Midbrain (tissue), 1 donor: ENCODE measurements at regions not wholly inside any gene's neighbourhood (a gene's known extent, or its start where the extent isn't known, plus 50 kb on each side); places are given as distances from the start of the nearest gene placed in this dataset.
"Not testable (repeated sequence)": the region's sequence is repeated elsewhere in the genome, so short reads cannot be mapped to it uniquely, and the experiment has no call there.

Experiments used
- DNase-seq: peaks from one replicate; lab custom pipeline; 2025; lab: John Stamatoyannopoulos, UW

DNA sequence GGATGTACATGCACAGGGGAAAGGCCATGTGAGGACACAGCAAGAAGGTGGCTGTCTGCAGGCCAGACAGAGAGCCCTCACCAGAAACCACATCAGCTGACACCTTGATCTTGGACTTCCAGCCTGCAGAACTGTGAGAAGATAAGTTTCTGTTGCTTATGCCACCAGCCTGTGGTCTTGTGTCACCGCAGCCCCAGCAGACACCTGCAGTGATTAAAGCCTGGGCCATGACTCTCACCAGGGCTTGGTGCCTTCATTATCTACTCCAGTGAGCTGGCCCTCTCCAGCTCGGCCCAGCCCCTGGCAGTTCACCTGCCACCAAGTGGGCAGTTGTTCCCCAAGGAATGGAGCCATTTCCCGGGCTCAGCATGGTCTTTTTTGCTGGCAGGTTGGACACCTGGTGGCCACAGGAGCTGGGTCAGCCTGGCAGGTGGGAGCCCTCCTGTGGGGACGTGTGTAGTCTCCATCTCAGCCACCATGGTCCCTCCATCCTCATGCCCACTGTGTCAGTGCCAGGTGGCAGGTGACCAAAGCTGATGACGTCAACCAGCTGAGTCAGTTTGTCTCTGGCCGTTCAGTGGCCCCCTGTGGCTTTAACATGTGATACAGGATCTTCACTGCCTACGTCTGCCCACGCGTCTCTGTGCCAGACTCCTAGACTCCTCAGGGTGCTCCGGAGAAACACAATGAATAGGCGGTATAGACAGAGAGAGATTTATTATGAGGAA, 99.9 kb upstream of the PPP1R26 start:
- DNase-seq = no peak

DNA sequence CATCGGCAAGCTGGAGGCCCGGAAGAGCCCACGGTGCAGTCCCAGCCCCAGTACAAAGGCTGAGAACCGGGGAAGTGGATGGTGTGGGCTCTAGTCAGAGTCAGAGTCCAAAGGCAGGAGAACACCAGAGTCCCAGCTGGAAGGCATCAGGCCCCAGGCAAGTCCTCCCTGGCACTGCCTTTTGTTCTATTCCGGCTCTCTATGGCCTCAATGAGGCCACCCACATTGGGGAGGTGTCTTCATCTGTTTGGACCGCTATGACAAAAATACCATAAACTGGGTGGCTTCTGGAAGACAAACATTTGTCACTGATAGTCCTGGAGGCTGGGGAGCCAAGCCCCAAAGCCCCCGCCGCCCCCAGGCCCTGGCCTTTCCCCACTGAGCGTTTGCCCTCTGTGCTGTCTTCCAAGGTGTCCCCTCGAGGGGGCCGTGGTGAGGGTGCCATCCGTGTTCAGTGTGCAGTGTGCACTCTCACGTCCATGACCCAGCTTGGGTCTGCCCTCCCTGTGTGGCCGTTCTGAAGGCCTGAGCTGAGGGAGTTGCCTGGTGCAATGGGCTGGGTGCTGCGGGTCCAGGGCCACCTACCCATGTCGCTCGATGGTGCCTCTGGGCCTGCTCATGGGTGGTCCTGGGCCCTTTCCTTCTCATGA, 99.1 kb upstream of the PPP1R26 start:
- no peak for DNase-seq

DNA sequence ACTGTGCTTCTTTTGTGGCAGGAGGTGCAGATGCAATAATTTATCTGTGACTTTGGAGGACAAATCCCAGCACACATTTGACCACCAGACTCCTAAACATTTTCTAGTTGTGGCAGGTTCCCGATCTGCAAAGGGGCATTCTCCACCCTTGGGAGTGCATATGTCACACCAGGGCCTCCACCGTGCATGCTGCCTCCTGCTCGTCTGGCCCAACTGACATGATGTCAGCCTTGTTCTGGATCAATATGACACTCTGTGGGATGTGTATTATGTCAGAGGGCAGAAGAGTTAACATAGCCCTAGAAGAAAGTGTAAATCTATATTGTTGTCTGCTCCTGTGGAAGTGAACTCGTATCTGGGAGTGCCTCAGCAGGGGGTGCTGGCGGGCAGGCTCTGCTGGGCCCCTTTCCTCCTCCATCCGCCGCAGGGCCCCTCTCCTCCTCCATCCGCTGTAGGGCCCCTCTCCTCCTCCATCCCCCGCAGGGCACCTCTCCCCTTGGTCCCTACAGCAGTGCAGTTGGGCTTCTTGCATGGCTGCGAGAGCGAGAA, 97.7 kb upstream of the PPP1R26 start:
- no peak for DNase-seq

DNA sequence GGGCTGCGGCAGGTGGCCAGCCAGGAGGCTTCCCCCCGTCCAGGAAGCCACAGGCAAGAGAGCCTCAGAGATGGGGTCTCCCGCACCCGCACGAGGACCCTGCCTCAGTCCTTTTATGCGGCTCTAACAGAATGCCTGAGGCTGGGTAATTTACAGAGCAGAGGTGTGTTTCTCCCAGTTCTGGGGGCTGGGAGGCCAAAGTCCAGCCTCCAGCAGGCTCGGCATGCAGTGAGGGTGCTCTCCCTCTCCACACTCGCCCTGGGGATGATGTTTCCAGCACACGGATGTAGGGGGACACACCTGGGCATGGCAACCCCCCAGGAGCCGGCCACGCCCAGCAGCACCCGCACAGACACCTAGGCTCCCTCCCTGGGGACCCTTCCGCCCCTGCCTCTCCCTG, 95.4 kb upstream of the PPP1R26 start:
- DNase-seq = no peak

DNA sequence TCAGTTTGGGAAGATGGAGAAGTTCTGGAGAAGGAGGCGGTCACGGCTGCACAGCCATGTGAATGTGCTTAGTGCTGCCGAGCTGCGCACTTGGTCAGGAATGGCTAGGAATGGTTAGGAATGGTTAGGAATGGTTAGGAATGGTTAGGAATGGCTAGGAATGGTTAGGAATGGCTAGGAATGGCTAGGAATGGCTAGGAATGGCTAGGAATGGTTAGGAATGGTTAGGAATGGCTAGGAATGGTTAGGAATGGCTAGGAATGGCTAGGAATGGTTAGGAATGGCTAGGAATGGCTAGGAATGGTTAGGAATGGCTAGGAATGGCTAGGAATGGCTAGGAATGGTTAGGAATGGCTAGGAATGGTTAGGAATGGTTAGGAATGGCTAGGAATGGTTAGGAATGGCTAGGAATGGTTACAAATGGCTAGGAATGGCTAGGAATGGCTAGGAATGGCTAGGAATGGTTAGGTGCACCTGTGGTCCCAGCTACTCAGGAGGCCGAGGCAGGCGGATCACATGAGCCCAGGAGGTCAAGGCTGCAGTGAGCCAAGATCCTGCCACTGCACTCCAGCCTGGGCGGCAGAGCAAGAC, 94.7 kb upstream of the PPP1R26 start:
- not testable (repeated sequence) for DNase-seq

DNA sequence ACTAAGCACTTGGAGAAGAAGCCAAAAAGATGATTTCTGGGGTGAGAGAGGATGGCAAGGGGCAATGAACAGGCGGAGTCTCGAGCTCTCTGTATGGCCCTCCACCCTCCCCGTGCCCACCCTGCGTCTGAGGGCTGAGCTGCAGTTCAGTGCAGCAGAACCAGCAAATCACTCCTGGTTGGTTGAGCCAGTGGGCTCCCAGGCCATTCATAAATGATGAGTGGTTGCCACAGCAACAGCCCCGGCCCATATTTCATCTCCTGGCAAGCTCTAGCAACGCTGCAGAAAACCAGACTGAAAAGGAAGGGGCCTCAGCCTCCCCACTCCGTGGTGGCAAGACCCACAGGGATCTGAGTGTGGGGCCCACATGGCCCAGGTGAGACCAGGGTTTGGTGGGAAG, 93.8 kb upstream of the PPP1R26 start:
- DNase-seq = no peak

DNA sequence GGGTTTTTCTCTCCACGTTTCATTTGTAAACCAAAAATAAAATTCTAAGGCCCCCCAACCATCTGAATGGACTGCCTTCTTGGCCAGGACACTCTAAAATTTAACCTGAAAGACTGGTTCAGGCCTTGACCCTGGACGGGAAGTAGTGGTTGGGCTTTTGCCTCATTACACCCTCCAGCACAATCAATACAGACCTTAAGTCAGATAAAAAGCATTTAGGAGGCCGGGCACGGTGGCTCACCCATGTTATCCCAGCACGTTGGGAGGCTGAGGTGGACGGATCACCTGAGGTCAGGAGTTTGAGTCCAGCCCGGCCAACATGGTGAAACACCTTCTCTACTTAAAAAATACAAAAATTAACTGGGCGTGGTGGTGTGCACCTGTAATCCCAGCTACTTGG, 91.6 kb upstream of the PPP1R26 start:
- DNase-seq = no peak

DNA sequence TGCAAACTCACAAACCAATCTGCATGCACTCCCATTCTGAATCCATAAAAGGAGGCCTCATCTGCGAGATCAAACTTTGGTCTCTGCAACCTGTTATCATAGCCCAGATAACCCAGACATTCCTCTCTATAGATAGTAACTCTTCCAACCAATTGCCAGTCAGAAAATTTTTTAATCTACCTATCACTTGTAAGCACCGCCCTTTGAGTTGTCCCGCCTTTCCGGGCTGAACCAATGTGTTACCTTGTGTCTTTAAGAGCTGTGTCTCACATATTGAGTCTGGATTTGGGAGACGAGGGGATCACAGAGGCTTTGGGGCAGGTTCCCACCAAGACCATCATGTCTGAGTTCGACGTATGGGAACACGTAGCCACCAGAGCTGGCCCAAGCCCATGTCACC, 91.1 kb upstream of the PPP1R26 start:
- no peak for DNase-seq

DNA sequence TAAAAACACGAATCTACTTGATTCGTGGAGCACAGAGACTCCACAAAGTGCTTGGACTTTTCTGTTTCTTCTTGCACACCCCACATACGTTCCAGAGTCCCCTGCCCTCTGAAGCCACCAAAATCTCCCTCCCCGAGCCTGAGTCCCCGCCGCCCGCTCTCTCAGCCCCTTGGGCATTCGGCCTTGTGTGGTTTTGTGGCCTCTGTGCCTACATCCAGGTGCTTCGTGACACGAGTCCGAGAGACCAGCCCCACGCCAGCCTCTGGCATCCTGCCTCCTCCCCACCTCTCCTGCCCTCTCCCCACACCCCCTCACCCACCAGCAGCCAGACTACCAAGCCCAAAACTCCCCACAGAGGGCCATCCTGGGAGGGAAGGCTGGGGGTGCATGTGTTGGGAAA, 87.8 kb upstream of the PPP1R26 start:
- DNase-seq = no peak

DNA sequence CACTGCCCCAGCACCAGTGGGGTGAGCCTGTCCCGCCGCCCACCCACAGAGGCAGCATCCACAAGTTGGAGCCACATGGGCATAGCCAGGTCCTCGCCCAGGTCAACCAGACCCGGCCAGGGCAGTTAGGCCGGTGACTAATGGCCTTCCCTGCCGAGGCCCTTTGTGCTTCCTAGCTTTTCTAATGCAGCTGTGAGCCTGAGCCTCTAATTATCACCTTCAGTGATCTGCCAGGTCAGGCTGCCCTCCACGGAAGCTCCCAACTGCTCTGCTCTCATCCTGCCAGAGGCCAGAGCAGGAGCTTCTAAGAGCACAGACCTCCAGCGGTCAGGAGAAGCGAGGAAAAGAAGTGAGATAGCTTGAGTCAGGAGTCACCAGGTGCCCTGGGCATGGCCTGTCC, 87.1 kb upstream of the PPP1R26 start:
- DNase-seq = no peak

DNA sequence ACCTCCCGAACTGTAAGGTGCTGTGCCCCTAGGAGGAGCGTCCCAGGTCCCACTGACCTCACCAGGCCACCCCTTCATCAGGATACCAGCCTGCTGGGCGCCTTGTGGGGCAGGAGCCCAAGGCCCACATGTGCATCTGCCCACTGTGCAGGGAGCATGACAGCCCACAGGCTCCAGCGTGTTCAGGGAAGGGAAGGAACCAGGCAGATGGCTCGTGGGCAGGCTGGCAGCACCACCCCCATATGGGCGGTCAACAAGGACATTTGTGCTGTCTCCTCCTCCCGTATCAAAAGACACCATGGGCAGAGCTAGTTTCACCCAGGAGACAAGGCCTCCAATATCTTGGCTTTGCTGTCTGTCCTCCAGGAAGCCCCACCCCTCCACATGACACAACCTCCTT, 85.5 kb upstream of the PPP1R26 start:
- DNase-seq = no peak

DNA sequence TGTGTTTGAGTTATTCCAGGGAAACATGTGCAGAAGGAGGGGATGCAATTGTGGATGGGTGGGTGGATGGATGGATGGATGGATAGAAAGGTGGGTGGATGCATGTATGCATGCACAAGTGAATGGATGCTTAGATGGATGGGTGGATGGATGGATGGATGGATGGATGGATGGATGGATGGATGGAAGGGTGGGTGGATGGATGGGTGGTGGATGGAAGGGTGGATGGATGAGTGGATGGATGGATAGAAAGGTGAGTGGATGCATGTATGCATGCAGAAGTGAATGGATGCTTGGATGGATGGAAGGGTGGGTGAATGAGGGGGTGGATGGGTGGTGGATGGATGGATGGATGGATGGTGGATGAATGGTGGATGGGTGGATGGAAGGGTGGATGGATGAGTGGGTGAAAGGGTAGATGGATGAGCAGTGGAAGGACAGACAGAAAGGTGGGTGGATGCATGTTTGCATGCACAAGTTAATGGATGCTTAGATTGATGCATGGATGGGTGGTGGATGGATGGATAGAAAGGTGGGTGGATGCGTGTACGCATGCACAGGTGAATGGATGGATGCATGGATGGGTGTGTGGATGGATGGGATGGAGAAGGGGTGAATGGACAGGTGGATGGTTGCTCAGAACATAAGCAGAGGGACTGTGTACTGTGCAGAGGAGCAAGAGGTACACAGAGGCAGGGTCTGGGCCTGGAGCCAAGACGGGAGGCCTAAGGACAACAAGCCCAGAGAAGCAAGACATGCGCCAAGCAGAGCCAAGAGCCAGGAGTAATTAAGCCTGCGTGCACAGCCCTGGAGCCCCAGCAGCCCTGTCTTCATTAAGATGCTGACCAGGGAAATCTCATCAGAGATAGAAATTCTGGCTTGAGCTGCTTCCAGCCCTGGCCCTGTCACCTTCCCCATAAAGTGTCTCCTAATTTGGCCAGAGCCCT, 84.6 kb upstream of the PPP1R26 start:
- no peak for DNase-seq

DNA sequence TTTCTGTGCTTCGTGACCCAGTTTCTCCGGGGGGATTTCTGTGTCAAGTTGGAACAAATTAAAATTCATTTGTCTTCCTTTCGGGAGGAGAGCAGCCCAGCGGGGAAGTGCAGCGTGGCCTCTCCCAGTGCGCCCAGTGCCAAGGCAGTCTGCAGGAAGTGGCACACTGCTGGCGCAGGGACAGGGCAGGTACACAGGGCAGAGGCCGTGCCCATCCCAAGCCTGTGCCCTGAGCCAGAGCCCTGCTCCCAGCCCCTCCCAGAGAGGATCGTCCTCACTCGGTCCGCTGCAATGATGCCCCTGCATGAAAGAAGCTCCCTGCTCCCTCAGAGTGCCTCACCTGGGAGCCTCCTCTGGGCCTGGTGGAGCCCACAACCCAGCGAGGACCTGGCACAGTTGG, 82.4 kb upstream of the PPP1R26 start:
- no peak for DNase-seq

DNA sequence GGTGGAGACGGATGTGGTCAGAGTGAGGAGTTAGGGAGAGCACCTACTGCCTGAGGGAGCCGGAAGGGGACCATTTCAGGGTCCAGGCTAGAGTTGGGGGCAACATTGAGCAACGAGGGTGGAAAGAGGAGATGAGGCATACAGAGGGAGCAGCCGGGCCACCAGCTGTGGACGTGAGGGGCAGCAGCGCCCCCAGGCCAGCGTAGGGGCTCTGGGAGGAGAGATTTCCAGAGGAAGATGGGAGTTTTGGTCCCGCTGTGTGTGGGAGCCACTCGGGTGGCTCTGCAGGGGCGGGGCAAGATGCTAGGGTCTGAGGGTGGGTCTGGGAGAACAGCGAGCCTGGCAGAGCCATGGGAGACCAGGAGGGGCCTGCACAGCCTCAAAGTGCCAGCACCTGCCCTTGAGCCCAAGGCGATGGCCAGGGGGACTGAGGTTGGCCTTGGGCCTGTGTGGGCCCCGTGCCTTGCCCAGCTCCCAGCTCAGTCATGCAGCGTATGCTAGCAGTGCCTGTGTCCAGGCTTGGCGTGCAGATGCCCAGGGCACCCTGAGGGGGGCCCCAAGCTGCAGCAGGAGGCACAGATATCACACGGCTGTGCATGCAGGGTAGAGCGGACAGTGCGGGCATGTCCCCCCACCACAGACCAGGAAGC, 80.5 kb upstream of the PPP1R26 start:
- DNase-seq = no peak

DNA sequence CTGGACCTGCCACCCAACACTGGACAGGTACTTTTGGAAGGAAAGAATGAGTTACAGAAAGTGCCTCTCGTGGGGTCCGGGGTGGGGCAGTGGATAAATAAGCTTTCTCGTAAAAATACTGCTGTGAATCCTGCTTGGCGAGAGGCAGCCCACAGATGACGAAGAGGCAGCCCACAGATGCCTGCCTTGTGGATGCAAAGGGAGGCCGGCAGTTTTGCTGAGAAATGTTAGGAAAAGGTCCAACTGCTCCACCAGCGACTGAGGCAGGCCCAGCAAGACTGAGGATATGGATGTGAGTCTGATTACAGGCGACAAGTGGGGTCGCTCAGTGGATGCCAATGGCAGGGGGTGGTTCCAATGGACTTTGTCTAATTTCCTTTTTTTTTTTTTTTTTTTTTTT, 79.1 kb upstream of the PPP1R26 start:
- no peak for DNase-seq

DNA sequence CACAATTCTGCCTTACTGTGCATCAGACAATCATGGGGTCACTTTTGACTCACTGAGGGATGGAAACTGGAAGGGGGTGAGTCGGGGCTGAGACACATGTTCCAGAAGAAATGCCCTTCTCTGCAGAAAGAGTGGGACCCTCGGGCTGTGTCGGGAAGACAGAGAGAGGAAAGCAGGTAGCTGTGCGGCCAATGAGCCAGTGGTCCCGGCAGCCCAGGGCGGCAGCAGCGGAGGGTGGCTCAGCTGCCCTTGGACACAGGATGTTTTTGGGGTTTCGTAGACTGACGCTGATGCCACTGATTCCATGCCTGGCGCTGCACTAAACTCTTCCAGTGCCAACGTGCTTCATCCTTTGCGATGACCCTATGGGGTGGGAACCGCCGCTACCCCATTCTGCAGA, 78.4 kb upstream of the PPP1R26 start:
- DNase-seq = no peak

DNA sequence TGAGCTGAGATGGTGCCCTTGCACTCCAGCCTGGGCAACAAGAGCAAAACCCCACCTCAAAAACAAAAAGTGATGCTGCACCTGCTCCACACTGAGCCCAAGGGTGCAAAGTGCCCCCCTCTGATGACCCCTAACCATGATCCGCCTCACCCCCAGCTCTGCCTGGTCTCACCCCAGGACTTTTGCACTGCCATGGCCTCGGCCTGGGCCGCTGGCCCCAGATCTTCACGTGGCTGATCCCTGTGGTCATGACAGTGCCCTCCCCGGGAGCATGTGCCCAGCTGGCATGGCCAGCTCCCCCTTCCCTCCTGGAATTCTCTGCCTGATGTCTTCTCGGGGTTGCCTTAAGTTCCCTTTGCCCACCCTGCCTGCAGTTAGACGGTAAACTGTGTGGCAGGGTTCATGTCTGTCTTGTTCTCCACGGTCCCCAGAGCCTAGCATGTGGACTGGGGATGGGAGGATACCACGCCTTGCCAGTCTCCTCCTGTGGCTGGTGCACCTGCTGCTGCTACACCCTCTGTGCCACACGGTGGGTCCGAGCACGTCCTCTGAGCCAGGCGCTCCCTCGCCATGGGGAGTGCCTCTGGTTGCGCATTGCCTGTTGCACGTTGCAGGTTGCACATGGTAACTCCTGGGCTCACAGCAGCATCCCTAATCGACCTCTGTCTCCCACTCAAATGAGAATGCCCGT, 77.4 kb upstream of the PPP1R26 start:
- DNase-seq = no peak

DNA sequence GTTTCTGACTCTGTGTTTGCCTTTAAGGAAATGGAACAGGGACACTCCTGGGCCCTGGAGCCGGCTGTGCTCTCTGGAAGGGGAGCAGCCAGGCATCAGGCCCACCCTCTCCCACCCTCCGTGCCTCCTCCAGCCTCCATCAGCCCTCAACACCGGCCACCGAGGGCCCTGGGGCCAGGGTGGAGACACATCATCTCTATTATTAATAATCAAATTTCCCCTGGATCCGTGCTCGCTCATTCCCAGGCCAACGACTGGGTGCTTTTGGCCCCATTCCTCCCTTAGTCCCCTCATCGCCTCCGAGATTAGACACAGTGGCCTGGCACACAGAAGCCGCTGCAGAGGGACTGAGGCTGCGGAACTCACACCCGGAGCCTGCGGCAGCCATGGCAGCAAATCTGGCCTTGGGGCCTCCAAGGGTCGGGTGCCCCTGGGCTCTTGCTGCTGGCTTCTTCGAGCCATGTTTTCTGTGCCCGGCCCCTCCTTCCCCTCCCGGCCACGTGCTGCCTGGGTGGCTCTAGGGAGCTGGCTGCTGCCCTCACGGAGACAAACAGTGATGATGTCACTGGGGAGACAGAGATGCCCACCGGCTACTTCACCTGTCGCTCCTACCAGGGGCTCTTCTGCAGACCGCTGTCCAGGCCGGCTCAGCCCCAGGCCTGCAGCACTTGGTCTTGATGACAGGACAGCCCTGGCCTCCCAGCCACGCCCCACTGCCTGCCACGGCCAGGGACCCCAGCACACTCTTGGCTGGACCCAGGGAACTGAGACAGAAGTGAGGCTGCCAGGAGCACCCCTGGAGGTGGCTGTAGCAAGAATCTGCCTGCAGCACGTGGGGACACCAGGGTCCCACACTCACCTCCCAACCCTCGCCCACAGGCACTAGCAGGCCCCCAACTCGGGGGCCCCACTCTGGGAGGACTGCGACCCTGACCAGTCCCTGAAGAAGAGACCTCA, 76.6 kb upstream of the PPP1R26 start:
- no peak for DNase-seq

DNA sequence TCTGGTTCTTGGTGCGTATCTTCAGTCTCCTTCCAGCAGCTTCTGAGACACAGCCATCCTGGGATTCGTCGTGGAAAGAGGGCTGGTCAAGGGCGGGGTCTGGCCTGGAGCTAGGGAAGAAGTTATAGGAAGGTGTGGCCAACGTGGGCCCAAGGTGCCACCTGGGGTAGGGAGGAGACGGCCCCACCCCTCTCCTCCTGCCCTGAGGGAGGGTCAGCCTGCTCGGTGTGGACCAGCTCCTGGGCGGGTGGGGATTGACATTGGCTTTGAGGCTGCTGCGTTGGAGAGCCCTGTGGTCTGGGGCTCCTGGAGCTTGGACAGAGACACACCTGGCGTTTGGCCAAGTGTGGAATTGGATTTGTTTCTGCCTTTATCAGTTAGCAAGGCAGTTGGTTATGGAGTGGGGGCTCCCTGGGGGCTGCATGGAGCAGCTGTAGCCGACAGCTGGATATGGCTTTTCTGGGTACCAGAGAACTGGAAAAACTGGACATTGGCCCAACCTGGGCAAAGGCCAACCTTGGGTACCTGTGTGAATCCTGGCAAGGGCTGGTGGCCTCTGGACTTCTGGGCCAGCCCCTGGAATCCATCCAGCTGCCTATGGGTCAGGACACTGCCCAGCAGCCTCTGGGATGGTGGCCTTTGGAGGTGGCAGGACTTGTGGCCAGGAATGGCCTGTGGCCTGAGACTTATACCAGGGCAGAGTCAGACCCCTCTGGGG, 75.7 kb upstream of the PPP1R26 start:
- no peak for DNase-seq
